Mammary epithelial cell (primary cell): ENCODE measurements at regions not wholly inside any gene's neighbourhood (a gene's known extent, or its start where the extent isn't known, plus 50 kb on each side); places are given as distances from the start of the nearest gene placed in this dataset.

Source experiments
- CTCF ChIP-seq, 2 donors: IDR thresholded peaks in 1 of 2; conservative IDR thresholded peaks in 1 of 2; 2 replicates each; pipeline ENCODE4 v1.5.1; 2011 to 2012; ENCODE audit warnings: inconsistent platforms in 2 of 2, low read length in 2 of 2, mild to moderate bottlenecking in 2 of 2, control low read depth in 1 of 2, low read depth in 1 of 2; ENCODE audit not compliant: insufficient read depth in 1 of 2; ENCODE audit errors: extremely low read depth in 1 of 2
- EZH2 ChIP-seq: IDR thresholded peaks from 2 replicates; pipeline ENCODE4 v1.6.1; 2012; ENCODE audit warnings: low read length, inconsistent platforms, borderline replicate concordance

GRCh38 chr15:38740206-38740605 lies 175.6 kb upstream of the RASGRP1 start:
- TF ChIP-seq CTCF (conservative IDR thresholded peaks at IDR 0.05 in 1 of 2, IDR thresholded peaks at IDR 0.05 in 1 of 2; ENCODE audit: extremely low read depth in 1 of 2, insufficient read depth in 1 of 2, low read depth in 1 of 2, low read length in 2 of 2): no peak
- no peak for TF ChIP-seq EZH2
